ENCODE measurements at regions not wholly inside any gene's neighbourhood (a gene's known extent, or its start where the extent isn't known, plus 50 kb on each side); places are given as distances from the start of the nearest gene placed in this dataset.

DNA sequence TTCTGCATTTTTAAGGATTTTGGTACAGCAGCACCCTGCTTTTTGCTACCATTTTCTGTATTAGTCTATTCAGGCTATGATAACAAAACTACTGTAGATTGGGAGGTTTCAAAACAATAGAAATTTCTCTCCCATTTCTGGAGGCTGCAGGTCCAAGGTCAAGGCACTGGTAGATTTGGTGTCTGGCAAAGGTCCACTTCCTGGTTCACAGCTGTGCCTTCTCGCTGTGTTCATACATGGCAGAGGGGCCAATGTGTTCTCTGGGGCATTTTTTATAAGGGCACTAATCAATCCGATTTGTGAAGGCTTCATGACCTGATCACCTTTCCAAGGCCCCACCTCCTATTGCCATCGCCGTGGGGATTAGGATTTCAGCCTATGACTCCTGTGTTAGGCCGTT lies 268.1 kb upstream of the RTL1 start:
- TF ChIP-seq, protein P1, sequence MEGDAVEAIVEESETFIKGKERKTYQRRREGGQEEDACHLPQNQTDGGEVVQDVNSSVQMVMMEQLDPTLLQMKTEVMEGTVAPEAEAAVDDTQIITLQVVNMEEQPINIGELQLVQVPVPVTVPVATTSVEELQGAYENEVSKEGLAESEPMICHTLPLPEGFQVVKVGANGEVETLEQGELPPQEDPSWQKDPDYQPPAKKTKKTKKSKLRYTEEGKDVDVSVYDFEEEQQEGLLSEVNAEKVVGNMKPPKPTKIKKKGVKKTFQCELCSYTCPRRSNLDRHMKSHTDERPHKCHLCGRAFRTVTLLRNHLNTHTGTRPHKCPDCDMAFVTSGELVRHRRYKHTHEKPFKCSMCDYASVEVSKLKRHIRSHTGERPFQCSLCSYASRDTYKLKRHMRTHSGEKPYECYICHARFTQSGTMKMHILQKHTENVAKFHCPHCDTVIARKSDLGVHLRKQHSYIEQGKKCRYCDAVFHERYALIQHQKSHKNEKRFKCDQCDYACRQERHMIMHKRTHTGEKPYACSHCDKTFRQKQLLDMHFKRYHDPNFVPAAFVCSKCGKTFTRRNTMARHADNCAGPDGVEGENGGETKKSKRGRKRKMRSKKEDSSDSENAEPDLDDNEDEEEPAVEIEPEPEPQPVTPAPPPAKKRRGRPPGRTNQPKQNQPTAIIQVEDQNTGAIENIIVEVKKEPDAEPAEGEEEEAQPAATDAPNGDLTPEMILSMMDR (IDR thresholded peaks at IDR 0.05) = no peak
- H3K9me3 ChIP-seq = peaks cover 0 to 5% (median 0%) of the 10 kb centered on the region in 3 donors
- intact Hi-C loops (cut with DNase I; ENCODE audit: low total_unique reads) = no loop called here
- no peaks in the 10 kb centered on the region for H3K36me3 ChIP-seq
- no peak for DNase-seq
- no peak overlapping the region for H3K27ac ChIP-seq
- peaks cover 0 to 2% of the 10 kb centered on the region in 2 donors for H3K27me3 ChIP-seq
- no peaks in the 10 kb centered on the region for H3K4me1 ChIP-seq
- no peak overlapping the region for H3K4me3 ChIP-seq

DNA sequence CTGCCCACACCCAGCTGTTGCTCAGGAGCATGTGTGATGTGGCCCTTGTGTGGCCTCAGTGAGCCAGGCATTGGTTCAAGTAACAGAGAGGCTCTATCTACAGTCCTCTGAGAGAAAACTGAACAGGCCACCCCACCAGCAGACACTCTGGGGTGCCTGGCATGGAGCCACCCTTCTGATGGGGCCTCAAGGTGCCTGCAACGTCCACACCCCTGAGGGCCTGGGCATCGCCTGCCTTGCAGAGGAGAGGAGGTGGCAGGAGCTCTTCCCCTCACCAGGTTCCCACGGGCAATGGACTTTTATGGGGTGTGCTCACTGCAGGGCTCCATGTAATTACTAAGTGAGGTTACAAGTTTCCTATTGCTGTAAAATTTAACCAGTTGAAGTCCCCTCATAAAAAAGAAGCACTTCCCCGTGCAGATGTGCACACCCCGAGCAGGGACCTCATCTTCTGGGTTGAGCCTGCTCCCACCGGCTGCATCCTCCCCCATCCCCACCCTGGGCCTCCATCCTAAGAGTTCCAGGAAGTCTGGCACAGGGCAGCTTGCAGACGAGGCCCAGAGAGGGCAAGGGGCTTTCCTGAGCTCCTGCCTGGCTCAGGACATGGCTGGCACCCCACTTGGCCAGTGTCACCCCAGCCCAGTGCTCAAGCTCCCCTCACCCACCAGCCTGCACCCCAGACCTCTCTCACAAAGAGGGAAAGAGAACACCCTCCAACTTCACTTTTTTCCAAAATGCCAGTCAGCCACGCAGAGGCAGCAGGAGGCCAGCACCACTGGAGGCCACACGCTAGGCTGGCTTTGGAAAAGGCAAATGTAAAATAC lies 270.4 kb upstream of the RTL1 start:
- no peak for DNase-seq
- H3K27ac ChIP-seq = no peak overlapping the region
- intact Hi-C loops (cut with DNase I; ENCODE audit: low total_unique reads) = no loop called here
- peaks cover 0 to 2% of the 10 kb centered on the region in 2 donors for H3K27me3 ChIP-seq
- no peaks in the 10 kb centered on the region for H3K36me3 ChIP-seq
- H3K4me3 ChIP-seq = no peak overlapping the region
- no peaks in the 10 kb centered on the region for H3K9me3 ChIP-seq
- TF ChIP-seq, protein P1 (IDR thresholded peaks at IDR 0.05) = no peak
- H3K4me1 ChIP-seq = no peaks in the 10 kb centered on the region

- peaks cover 0 to 2% of the 10 kb centered on the region in 2 donors for H3K27me3 ChIP-seq
- no peaks in the 10 kb centered on the region for H3K4me1 ChIP-seq
- TF ChIP-seq, protein P1 (IDR thresholded peaks at IDR 0.05) = no peak
- no peak overlapping the region for H3K4me3 ChIP-seq
- peaks cover 0 to 2% (median 0%) of the 10 kb centered on the region in 3 donors for H3K9me3 ChIP-seq
- intact Hi-C loops (cut with DNase I; ENCODE audit: low total_unique reads) = no loop called here
- DNase-seq = no peak
- H3K27ac ChIP-seq = no peak overlapping the region
- H3K36me3 ChIP-seq = no peaks in the 10 kb centered on the region
These were observed 271.0 kb upstream of the RTL1 start for GRCh38 chr14:101174522-101174838.

- H3K4me1 ChIP-seq = no peaks in the 10 kb centered on the region
- no peak overlapping the region for H3K27ac ChIP-seq
- no peak overlapping the region for H3K4me3 ChIP-seq
- TF ChIP-seq, protein P1 (IDR thresholded peaks at IDR 0.05) = no peak
- no peak for DNase-seq
- H3K27me3 ChIP-seq = peaks cover 0 to 2% of the 10 kb centered on the region in 2 donors
- peaks cover 0 to 8% (median 0%) of the 10 kb centered on the region in 3 donors for H3K9me3 ChIP-seq
- intact Hi-C loops (cut with DNase I; ENCODE audit: low total_unique reads) = no loop called here
- no peaks in the 10 kb centered on the region for H3K36me3 ChIP-seq
These were observed 271.6 kb upstream of the RTL1 start for GRCh38 chr14:101174980-101175606.

DNA sequence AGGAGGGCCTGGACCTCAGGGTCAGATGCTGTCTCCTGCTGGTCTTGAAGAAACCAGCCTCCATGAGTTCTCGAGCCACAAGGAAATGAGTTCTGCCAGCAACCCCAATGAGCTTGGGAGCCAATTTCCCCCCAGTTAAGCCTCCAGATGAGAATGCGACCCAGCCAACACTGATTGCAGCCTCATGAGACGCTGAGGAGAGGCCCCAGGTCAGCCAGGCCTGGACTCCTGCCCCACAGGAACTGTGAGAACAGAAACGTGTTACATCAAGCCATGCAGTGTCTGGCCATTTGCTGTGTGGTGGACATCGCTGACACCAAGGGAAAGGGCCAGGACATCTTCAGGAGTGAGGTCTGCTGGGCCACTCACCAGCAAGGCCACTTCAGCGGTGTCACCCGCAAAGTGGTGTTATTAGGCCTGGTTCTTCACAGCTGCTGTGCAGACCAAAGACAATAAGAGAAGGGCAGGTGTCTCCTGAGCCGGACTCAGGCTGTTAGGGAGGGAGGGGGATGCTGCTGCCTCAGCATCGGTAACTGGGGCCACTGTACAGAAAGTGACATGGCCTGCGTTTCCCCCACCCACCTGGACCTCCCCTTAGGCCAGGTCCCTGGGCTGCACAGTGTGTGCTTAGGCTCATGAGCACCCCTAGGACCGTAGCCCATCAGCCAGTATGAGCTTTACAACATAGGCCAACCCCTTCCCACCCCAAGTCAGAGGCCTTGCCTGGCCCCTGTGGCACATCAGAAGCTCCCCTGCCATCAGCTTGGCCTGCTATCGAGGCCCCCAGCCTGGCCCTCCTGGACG lies 272.4 kb upstream of the RTL1 start:
- TF ChIP-seq, protein P1 (IDR thresholded peaks at IDR 0.05) = no peak
- DNase-seq = no peak
- Histone ChIP-seq H3K4me1 (no peaks in the 10 kb centered on the region), H3K9me3 (peaks cover 0 to 16% (median 0%) of the 10 kb centered on the region in 3 donors), H3K27ac (no peak overlapping the region), H3K27me3 (peaks cover 0 to 2% of the 10 kb centered on the region in 2 donors), H3K36me3 (no peaks in the 10 kb centered on the region), H3K4me3 (no peak overlapping the region)
- intact Hi-C loops (cut with DNase I; ENCODE audit: low total_unique reads) = no loop called here

All from tibial artery (tissue), 4 donors.